ENCODE measurements at regions not wholly inside any gene's neighbourhood (a gene's known extent, or its start where the extent isn't known, plus 50 kb on each side); places are given as distances from the start of the nearest gene placed in this dataset.

GRCh38 chr20:22842793-22843192, 192.3 kb upstream of the SSTR4 start:
- Histone ChIP-seq H3K79me2 (ENCODE audit: control insufficient read depth, insufficient read depth, low read length) (no peaks in the 10 kb centered on the region), H3K4me2 (ENCODE audit: insufficient read depth, low read length) (no peak overlapping the region), H3K4me3 (no peak overlapping the region), H3K27me3 (ENCODE audit: control insufficient read depth in 2 of 2, insufficient read depth in 2 of 2, low read length in 2 of 2) (no peaks in the 10 kb centered on the region), H3K4me1 (replicated peaks in 1 of 2; ENCODE audit: control insufficient read depth in 2 of 2, insufficient read depth in 2 of 2, low read length in 2 of 2) (no peaks in the 10 kb centered on the region; a peak in 2 of 5 replicates), H3K9me1 (ENCODE audit: control insufficient read depth, insufficient read depth, low read length) (no peaks in the 10 kb centered on the region), H4K20me1 (replicated peaks; ENCODE audit: control insufficient read depth, insufficient read depth, low read length) (no peaks in the 10 kb centered on the region), H3K27ac (ENCODE audit: extremely low read depth, low read depth, low read length) (no peak overlapping the region), H3K9me3 (replicated peaks; ENCODE audit: control insufficient read depth, insufficient read depth, low read depth, low read length) (no peaks in the 10 kb centered on the region), H3K9ac (ENCODE audit: insufficient read depth in 1 of 2, low read depth in 2 of 2, low read length in 2 of 2) (no peak overlapping the region), H2AFZ (ENCODE audit: low read depth, low read length) (no peak overlapping the region), H3K36me3 (ENCODE audit: control insufficient read depth, insufficient read depth, low read length) (no peaks in the 10 kb centered on the region)
- DNase-seq (ENCODE audit: extremely low read depth in 1 of 4, low spot score in 3 of 4) (no peak), ATAC-seq (no peak), FAIRE-seq (no peak)
- in situ Hi-C loops (cut with MboI) = no loop called here
- BruUV-seq (replicated peaks) = no TSS peak
- ChIA-PET CTCF (ENCODE audit: low intra/inter-chr PET ratio) (no interaction called here), POLR2A (interaction anchor here (2.4 kb wide), 1 partner anchor 10 kb away, joined by 8 read pairs; no protein-coding TSS in a partner anchor)
- intact Hi-C loops (cut with micrococcal nuclease) = no loop called here
- WGBS (ENCODE audit: insufficient coverage, low coverage, missing lambda C conversion rate) = 29% methylated on average over 5 of the region's 5 CpGs
- no peak for TF ChIP-seq ZNF318 (IDR thresholded peaks at IDR 0.05; ENCODE audit: borderline replicate concordance in 1 of 2, low read depth in 1 of 2)

Data from K562 (cell line).